Superior temporal gyrus (tissue), 1 donor: ENCODE measurements at regions not wholly inside any gene's neighbourhood (a gene's known extent, or its start where the extent isn't known, plus 50 kb on each side); places are given as distances from the start of the nearest gene placed in this dataset.
"Not testable (repeated sequence)": the region's sequence is repeated elsewhere in the genome, so short reads cannot be mapped to it uniquely, and the experiment has no call there.

ENCODE experiments used
- DNase-seq: peaks from one replicate; pipeline ENCODE4 v3.0.0-alpha.2; 2016; ENCODE audit errors: extremely low spot score

- DNase-seq, result not testable (repeated sequence)
Measured at GRCh38 chr12:124218650-124219049, 76.2 kb upstream of the RFLNA start.

GRCh38 chr12:124222368-124223245 lies 72.3 kb upstream of the RFLNA start:
- no peak for DNase-seq

- not testable (repeated sequence) for DNase-seq
Measured at GRCh38 chr12:124223733-124224138, 71.2 kb upstream of the RFLNA start.

- DNase-seq, result no peak
Measured at GRCh38 chr12:124224535-124225110, 70.3 kb upstream of the RFLNA start.

- no peak for DNase-seq
Measured at GRCh38 chr12:124225730-124226129, 69.2 kb upstream of the RFLNA start.

- no peak for DNase-seq
Measured at GRCh38 chr12:124227951-124228711, 66.8 kb upstream of the RFLNA start.

GRCh38 chr12:124229520-124229919 lies 65.4 kb upstream of the RFLNA start:
- no peak for DNase-seq

- no peak for DNase-seq
Measured at GRCh38 chr12:124230117-124230757, 64.7 kb upstream of the RFLNA start.

GRCh38 chr12:124230789-124231188 lies 64.1 kb upstream of the RFLNA start:
- no peak for DNase-seq

GRCh38 chr12:124231980-124232653 lies 62.8 kb upstream of the RFLNA start:
- DNase-seq, result no peak

- DNase-seq, result no peak
Measured at GRCh38 chr12:124232654-124232987, 62.3 kb upstream of the RFLNA start.

GRCh38 chr12:124233041-124233796 lies 61.7 kb upstream of the RFLNA start:
- no peak for DNase-seq

GRCh38 chr12:124233846-124234640 lies 60.9 kb upstream of the RFLNA start:
- DNase-seq, result no peak

GRCh38 chr12:124236625-124237031 lies 58.3 kb upstream of the RFLNA start:
- DNase-seq, result no peak

GRCh38 chr12:124238886-124239285 lies 56.0 kb upstream of the RFLNA start:
- no peak for DNase-seq

GRCh38 chr12:124240493-124240892 lies 54.4 kb upstream of the RFLNA start:
- no peak for DNase-seq

- no peak for DNase-seq
Measured at GRCh38 chr12:124241776-124242528, 52.9 kb upstream of the RFLNA start.

GRCh38 chr12:124242529-124243065 lies 52.3 kb upstream of the RFLNA start:
- no peak for DNase-seq

- DNase-seq, result no peak
Measured at GRCh38 chr12:124243936-124244335, 51.0 kb upstream of the RFLNA start.
